Activated gamma-delta T cell treated with anti-CD3 and anti-CD28 coated beads, Interleukin-2, amount 50 U/mL, for 16 hours (primary cell): ENCODE measurements at regions not wholly inside any gene's neighbourhood (a gene's known extent, or its start where the extent isn't known, plus 50 kb on each side); places are given as distances from the start of the nearest gene placed in this dataset.
A peak's percentile ranks its signal among the peaks of the same experiment; 100 is the strongest.
"Not testable (repeated sequence)": the region's sequence is repeated elsewhere in the genome, so short reads cannot be mapped to it uniquely, and the experiment has no call there.

Experiments
- DNase-seq: peaks from one replicate; pipeline ENCODE4 v3.0.0-alpha.2; 2020; ENCODE audit warnings: low read depth

DNA sequence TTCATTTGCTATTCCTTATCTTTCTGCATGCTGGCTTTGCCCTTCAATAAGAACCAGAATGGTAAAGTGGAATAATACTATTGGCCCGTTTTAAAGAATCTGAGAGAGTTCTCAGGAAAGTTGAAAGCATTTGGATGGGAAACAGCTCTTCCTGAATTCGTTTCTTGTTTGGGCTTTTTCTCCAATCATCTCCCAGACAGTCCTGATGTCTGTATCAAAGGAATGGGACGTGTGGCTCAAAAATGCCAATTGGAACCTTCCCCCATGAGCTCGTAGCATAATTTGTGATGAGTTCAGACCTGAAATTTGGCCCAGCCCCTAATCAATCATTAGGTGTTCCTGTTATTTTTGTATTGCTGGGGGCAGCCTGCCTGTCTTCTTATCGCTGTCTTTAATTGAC is 75.8 kb upstream of the BACH2 start:
- DNase-seq: no peak

DNA sequence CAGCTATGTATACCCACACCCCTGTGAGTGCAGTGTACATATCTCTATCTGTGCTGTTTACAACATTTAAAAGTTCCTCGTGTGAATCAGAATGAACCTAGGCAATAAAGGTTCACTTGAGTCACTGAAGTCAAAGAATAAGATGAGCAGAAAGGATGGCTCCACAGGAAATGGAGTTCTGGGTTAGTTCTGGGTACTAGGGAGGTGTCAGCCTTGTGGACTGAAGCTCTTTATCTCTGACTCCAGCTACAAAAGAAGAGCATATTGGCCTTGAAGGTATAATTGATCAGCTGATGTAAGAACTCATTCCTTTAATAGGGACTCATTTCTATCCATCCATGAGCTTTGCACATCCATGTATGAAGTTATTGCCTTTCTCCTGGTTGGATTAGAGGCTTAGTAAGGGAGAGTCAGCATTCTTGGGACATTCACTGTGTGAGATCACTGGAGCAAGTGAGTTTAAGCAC is 73.9 kb upstream of the BACH2 start:
- DNase-seq: no peak

DNA sequence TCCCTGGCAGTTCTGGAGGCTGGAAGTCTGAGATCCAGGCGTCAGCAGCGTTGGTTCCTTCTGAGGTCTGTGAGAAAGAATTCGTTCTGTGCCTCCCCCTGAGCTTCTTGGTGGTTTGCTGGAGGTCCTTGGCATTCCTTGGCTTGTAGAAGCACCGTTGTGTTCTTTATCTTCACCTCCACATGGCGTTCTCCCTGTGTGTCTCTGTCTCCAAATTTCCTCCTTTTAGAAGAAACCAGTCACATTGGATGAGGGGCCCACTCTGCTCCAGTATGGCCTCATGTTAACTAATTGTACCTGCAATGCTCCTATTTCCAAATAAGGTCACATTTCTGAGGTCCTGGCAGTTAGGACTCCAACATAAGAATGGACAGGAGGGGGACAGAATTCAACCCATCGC is 73.0 kb upstream of the BACH2 start:
- no peak for DNase-seq

DNA sequence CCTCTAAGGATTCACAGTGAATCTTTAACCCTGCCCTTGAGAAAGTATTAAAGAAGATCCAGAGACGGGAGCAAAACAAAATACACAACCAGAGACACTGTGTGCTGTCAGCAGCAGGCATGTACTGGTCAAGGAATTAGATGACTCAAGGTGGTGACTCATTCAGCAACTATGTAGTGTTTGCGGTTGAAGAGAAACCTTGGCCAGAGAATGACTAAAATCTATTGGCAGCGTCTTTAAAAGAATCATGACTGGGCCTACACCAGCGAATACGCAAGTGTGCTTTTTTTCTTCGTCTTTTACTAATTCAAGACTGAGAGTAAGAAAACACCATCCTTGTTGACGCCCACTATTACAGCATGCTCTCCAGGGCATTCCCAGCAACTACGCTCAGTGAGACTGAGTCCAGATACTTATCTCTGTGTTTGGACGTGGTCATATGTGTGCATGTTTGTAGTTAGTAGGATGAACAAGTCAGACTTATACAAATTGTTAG is 72.4 kb upstream of the BACH2 start:
- no peak for DNase-seq

DNA sequence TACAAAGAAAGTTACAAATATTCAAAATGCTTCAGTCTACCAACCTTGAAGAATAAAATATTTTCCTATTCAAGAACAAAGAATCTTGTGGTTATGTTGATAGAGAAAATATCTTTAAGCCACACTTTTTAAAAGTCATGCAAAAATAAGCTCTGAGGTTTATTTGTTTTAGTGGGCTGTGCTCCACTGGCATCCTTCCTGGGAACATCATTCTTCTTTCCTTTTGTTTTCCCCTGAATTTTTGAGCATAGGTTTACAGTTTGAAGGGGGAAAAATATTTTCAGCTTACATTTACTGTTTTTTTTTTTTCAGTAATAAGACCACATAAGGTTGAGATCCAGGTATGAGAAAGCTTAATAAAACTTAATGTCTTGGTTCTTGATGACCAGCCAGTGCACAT is 72.0 kb upstream of the BACH2 start:
- no peak for DNase-seq

DNA sequence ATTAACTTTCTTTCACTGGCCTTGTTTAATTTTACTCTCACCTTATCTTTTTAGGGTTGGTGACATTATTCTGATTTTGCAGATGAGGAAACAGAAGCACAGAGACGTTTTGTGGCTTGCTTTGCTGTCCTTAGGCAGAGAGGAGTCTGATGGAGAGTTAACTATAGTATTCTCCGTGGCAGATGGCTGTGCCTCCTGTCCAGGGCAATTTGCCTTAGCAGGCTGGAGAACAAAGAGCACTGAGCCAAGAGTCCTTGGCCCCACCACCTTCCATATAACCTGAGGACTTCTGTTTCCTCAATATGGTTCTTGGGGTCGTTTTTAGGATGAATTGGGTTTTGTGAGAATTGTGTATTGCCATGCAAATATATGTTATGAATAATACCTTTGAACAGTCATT is 71.4 kb upstream of the BACH2 start:
- DNase-seq: no peak

DNA sequence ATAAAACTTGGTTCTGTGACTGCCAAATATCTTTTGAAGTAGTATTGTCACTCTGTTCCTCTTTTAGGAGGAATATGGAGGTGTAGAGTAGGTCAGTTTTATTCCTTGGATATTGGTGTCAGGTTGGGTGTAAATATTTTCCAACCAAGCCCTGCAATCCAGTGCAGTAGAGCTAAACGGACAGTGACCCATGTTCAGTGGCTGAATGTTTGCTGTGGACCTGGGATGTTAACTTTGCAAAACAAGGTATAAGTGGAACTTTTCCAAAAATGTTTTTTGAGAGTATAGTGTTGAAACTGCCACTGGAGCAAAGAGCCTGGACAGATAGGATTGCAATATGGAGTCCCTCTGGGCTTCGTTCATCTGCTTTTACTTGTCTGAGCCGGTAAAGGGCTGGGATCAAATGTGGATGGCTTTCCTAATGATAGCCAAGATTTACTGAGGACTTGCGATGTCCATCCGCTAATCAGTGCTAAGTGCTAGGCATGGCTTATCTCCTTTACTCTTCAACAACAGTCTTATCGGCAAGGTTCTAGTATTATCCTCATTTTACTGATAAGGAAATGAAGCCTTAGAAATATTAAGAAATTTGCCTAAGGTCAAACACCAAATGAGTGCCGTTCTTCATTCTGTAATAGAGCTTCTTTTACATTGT is 69.0 kb upstream of the BACH2 start:
- DNase-seq: no peak

DNA sequence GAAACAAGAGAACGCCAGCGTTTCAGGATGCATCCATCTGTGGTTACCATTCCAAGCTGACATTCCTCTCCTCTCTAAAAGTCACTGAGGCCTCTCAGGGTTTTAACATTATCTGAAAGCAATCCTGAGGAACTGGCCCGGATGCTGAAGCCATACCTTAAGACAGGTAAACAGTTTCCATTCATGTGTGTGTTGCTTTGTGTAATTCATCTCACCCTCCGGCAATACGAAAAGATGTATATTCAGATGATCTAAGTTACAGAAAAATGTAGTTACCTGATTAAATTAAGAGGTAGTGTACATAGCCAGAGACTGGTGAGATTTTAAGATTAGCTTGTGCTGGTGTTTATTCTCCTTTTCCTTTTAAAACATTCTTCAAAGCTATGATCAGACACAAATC is 68.4 kb upstream of the BACH2 start:
- no peak for DNase-seq

DNA sequence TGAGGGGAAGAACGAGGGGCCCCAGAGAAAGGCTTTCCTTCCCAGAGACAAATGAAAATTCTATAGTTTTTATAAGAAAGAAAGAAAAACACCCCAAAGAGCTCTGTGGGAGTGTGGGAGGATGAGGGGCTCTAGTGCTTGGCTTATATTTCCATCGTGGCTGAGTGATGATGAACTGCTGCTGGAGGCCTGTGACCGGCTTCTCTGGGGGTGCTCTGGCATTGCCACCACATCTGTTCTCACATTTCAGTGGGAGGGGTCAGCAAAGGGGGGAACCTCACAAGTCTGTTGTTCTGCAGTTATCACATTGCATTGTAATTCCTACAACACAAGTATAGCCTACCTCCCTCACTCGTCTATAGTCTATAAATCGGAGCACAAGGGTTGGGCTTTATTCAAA is 67.6 kb upstream of the BACH2 start:
- no peak for DNase-seq

DNA sequence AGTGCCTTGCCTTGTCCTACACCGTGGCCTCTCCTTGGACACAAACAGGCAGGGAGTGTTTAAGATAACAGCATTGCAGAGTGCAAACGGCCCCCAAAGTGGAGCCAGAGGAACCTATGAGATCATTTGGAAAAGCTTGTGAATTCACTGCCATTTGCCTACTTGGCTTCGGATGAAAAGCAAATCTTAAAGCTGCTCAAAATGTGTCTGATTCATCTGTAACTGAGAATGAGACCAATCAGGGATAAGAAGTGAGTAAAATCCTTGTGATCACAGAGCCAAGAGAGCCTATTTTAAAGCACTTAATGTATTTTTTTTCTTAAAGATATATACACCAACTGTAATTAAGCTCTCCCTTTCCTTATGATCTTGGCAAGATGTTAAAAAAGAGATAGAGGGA is 65.7 kb upstream of the BACH2 start:
- no peak for DNase-seq

DNA sequence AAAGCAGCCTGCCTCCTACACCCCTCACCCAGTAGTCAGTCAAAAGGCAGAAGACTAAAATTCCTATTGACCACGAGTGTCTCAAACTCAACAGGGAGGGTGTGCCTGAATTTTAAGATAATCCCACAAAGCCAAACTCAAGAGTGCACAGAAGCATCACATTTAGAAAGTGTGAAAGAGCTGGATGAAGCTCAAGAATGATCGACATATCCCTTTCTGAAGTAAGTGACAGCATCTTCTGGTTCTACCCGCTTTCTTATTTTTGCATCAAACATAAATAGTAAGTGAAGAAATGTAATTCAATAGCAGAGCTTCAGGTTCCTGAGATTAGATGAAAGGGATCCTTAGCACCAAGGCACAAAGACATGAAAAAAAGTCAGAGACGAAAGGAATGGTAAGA is 64.5 kb upstream of the BACH2 start:
- DNase-seq: no peak

DNA sequence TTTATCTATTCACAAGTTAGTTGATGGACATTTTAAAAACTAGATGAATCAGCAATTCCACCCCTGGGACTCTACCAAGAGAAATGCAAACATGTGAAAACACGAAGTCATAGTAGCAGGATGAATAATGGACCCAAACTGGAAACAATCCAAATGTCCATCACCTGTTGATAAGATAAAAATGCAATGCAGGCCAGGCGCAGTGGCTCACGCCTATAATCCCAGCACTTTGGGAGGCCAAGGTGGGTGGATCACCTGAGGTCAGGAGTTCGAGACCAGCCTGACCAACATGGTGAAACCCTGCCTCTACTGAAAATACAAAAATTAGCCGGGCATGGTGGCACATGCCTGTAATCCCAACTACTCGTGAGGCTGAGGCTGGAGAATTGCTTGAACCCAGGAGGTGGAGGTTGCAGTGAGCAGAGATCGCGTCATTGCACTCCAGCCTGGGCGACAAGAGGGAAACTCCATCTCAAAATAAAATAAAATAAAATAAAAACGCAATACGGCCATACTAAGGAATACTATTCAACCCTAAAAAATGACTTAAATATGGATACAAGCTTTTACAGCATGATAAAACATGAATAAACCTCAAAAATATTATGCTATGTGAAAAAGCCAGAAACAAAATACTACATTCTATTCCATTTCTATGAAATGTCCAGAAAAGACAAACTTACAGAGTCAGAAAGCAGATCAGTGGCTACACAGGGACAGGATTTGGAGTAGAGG is 61.6 kb upstream of the BACH2 start:
- not testable (repeated sequence) for DNase-seq

DNA sequence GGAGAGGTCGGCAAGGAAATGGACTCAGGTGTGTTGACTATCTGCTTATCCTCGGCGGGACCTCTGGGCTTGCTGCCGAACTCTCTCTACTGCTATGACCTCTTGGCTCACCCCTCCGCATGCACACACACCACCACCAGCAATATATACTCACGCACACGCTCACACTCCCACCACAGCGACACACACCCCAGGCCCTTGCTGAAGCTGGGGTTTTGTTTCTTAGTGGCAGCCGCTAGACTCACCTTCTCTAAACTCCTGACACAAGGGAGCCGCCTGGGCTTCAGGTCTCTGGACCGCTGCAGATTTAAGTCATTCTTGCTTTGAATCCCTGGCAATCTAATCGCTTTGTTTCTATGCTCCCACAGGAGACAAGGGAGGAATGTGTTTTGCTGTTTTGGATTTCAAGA is 59.4 kb upstream of the BACH2 start:
- no peak for DNase-seq

DNA sequence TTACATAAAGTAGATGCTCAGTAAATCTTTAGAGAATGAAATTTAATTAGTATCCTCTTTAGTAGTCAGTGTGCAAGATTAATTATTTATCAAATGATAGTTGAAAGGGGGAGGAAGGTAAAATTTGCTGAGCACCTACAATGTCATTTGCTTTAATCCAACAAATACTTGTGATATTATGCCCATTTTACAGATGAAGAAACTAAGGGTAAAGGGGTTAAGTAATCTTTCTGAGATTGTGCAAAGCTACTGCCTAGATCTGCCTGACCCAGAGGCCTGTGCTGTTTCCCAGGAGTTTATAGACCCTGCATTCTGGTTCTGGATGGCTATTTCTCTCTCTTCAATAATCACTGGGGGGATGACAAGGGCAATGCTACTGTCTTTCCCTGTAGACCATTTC is 58.3 kb upstream of the BACH2 start:
- no peak for DNase-seq

DNA sequence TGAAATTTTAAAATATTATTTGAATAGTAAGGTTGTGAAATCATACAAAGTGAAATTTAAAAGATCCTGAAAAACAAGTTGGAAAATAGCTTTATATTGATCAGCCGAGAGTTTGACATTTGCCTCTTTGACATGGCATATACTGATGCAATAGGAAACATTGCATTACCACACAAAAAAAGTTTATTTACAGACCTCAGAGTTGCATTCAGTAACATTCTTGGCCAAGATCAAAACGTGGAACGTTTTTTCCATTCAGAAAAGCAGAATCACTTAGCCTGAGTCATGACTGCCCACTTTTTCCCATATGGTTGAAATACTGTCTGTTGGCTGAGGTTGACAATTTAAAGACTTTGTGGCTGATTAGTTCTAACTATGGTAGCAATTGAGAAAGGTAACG is 55.1 kb upstream of the BACH2 start:
- no peak for DNase-seq

DNA sequence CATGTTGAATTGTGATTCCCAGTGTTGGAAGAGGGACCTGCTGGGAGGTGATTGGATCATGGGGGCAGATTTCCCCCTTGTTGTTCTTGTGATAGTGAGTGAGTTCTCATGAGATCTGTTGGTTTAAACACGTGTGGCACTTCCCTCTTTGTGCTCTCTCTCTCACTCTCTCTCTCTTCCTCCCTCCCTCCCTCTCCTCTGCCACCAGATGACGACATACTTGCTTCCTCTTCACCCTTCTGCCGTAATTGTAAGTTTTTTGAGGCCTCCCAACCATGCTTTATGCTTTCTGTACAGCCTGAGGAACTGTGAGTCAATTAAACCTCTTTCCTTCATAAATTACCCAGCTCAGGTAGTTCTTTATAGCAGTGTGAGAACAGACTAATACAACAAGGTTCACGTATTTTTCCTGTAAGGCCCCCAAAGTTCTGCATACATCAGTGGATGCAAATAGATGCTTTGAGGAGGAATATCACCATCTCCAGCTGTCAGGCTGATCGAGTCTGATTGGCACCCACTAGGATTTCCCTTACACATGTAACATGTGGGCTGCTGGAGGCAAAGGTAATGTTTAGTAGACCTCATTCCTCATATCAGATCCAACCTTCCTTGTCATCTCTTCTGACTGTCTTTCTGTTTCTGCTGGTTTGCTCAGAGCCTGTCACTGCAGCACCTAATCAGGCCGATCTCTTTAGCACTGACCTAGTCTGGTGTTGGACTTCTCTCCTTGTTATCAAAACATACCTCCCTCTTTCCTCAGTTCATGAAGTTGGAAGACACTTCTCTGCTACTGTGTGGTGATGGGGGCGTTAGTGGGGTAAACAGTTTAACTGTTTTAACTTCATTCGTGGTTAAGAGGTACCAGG is 54.3 kb upstream of the BACH2 start:
- DNase-seq: peak; percentile 25

DNA sequence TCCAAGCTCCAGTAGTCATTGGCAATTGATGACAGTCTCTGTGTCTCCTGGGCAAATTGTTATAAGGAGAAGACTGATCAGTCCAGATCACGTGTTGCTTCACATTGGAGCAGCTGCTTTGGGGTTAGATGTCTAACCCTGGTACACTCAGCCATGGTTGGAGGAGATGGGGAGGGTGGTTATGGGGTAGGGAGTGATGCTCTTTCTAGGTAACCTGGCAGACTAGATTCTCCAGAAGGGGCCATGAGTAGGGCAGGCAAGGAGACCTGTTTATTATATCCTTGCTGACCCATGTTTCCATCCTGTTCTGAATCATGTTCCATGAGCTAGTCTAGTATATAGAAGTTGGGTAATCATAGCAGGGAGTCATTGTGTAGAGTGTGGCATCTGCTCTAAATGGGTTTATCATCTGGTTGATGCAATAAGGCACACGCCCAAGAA is 50.8 kb upstream of the BACH2 start:
- no peak for DNase-seq

DNA sequence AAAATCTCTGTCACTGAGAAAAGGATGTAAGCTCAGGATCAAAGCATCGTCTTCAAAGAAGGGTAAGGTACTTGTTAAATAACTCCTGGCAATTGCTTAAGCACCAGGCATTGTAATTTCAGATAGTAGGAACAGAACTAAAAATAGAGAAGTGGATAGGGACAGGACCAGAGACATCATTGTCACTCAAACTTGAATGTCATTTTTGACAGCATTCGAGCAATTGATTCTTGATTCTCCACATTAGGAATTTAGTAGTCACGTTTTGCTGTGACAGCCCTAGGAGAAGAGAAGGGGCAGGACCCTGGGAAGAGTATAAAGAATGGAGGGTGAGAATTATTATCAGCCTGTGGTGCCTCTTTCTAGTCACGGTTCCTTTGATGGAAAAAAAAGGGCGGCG is 50.1 kb upstream of the BACH2 start:
- DNase-seq: no peak
